GM12891 (cell line): ENCODE measurements at regions not wholly inside any gene's neighbourhood (a gene's known extent, or its start where the extent isn't known, plus 50 kb on each side); places are given as distances from the start of the nearest gene placed in this dataset.

Experiments
- PAX5 ChIP-seq: IDR thresholded peaks from 2 replicates; pipeline ENCODE4 v1.6.1; 2011; ENCODE audit warnings: low read length, moderate library complexity, mild to moderate bottlenecking; ENCODE audit not compliant: insufficient read depth, severe bottlenecking
- POLR2A ChIP-seq: IDR thresholded peaks from 2 replicates; pipeline ENCODE4 v1.6.1; 2011; ENCODE audit warnings: low read depth, low read length, control low read depth
- POLR2AphosphoS5 ChIP-seq: IDR thresholded peaks from 2 replicates; pipeline ENCODE4 v1.6.1; 2011; ENCODE audit warnings: low read depth, low read length, control low read depth
- TAF1 ChIP-seq: IDR thresholded peaks from 2 replicates; pipeline ENCODE4 v1.6.1; 2011; ENCODE audit warnings: low read depth, low read length, control low read depth

DNA sequence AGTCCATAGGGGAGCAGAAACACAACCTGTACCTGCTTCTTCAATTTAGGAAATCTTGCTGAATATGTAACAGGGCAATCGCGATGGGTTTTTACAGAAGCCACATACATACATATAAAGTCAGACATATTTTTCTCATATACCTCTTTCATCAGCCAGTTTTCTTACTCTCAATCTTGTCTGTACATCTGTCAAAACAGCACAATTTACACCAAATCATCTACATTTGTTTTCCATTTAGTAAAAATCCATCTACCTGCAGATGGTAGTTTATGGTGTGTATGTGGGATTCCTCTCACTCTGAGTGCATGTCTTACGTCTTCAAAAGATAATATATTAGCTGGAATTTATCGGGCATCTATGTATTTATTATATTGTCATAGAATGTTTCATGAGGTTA, 208.7 kb downstream of the ZPLD1 start:
- no peak for TF ChIP-seq POLR2A
- no peak for TF ChIP-seq POLR2AphosphoS5
- TF ChIP-seq TAF1, result no peak
- TF ChIP-seq PAX5, result no peak
